ENCODE measurements at regions not wholly inside any gene's neighbourhood (a gene's known extent, or its start where the extent isn't known, plus 50 kb on each side); places are given as distances from the start of the nearest gene placed in this dataset.

DNA sequence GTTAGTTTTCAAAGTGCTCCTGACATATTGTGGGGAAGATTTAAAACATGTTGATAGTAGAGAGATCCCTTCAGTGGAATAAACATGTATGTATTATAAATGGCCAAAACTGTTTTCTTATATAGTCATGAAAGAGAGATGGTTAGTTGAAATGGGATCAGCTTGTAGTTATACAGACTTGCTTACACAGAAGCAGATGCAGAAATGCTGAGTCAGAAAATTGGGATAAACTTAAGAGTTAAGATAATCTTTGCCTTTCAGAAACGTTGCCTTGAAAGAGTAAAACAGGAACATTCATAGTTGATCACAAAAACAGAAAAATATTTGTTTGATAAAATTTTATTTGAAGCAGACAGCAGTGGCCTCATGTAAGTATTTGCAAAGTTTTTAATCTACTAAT, 433.2 kb upstream of the BCHE start:
- H3K79me1 ChIP-seq (ENCODE audit: low read depth in 1 of 2, low read length in 2 of 2) = no peaks in the 10 kb centered on the region
- H3K4me1 ChIP-seq (ENCODE audit: control insufficient read depth, insufficient read depth, low read length) = peaks cover 1% of the 10 kb centered on the region; the same call in 1 of the 2 replicates
- H3K27ac ChIP-seq (ENCODE audit: insufficient read depth, low read length) = no peak overlapping the region
- no peak overlapping the region for H2BK5ac ChIP-seq (ENCODE audit: low read depth, low read length, poor library complexity, severe bottlenecking)
- dilution Hi-C loops (cut with HindIII; ENCODE audit: low sequenced_read_pairs, unreplicated experiment) = no loop called here
- H3K14ac ChIP-seq (replicated peaks; ENCODE audit: low read depth, low read length) = no peak overlapping the region
- BruUV-seq (replicated peaks) = no TSS peak
- in situ Hi-C loops (cut with MboI; ENCODE audit: low sequenced_read_pairs) = no loop called here
- no peak overlapping the region for H2AK9ac ChIP-seq (replicated peaks; ENCODE audit: low read depth, low read length, poor library complexity)
- H2AFZ ChIP-seq (replicated peaks; ENCODE audit: low read length, poor library complexity) = no peak overlapping the region
- no peak overlapping the region for H3K4ac ChIP-seq (ENCODE audit: low read depth, low read length)
- no peaks in the 10 kb centered on the region for H3K27me3 ChIP-seq (ENCODE audit: control insufficient read depth, insufficient read depth, low read length)
- H2BK120ac ChIP-seq (ENCODE audit: low read depth, low read length) = no peak overlapping the region
- H4K5ac ChIP-seq (ENCODE audit: low read depth, low read length) = no peak overlapping the region
- H3K56ac ChIP-seq (ENCODE audit: extremely low read depth, insufficient read depth, low read length) = no peak overlapping the region
- no peaks in the 10 kb centered on the region for H3K9me1 ChIP-seq (ENCODE audit: insufficient read depth, low read length)
- DNase-seq (peak; percentile 37), ATAC-seq (ENCODE audit: low read depth) (peak; percentile 61)
- H3K4me3 ChIP-seq (ENCODE audit: insufficient read depth, low read depth, low read length) = no peak overlapping the region
- intact Hi-C loops (cut with micrococcal nuclease) = no loop called here
- H3K9me3 ChIP-seq (ENCODE audit: control insufficient read depth, insufficient read depth, low read length) = no peaks in the 10 kb centered on the region
- no peak overlapping the region for H2BK15ac ChIP-seq (ENCODE audit: low read depth, low read length)
- H3K18ac ChIP-seq (ENCODE audit: low read depth, low read length) = no peak overlapping the region
- no peak overlapping the region for H4K91ac ChIP-seq (ENCODE audit: insufficient read depth, low read depth, low read length)
- no peaks in the 10 kb centered on the region for H3K36me3 ChIP-seq (ENCODE audit: control insufficient read depth, insufficient read depth, low read length)
- no peak overlapping the region for H3K4me2 ChIP-seq (ENCODE audit: low read depth, low read length)
- no peak overlapping the region for H2BK20ac ChIP-seq (ENCODE audit: low read depth, low read length)
- no peak for TF ChIP-seq SMC3 (IDR thresholded peaks at IDR 0.05; ENCODE audit: low read depth, low read length)
- TF ChIP-seq MAFK (IDR thresholded peaks at IDR 0.05; ENCODE audit: low read depth, low read length) = peak; percentile 94
- POLR2A ChIA-PET (ENCODE audit: unreplicated experiment) = no interaction called here
- no peak overlapping the region for H3K23ac ChIP-seq (ENCODE audit: low read depth, low read length)
- no CpG with 5 or more reads among the region's 1 CpG for WGBS, 2 experiments (ENCODE audit: extremely low coverage in 2 of 2, insufficient read length in 1 of 2)
- H3K9ac ChIP-seq (ENCODE audit: low read depth, low read length) = no peak overlapping the region
- H4K20me1 ChIP-seq (ENCODE audit: insufficient read depth, low read length) = no peaks in the 10 kb centered on the region
- H4K8ac ChIP-seq (ENCODE audit: low read depth in 2 of 2, low read length in 2 of 2) = no peak overlapping the region
- CTCF ChIA-PET = no interaction called here
- H2AK5ac ChIP-seq (ENCODE audit: low read depth, low read length) = no peak overlapping the region

All from IMR-90 (cell line).